GM12865 (cell line): ENCODE measurements at regions not wholly inside any gene's neighbourhood (a gene's known extent, or its start where the extent isn't known, plus 50 kb on each side); places are given as distances from the start of the nearest gene placed in this dataset.
A peak's percentile ranks its signal among the peaks of the same experiment; 100 is the strongest.
"Not testable (repeated sequence)": the region's sequence is repeated elsewhere in the genome, so short reads cannot be mapped to it uniquely, and the experiment has no call there.

ENCODE experiments used
- DNase-seq: peaks from one replicate; pipeline ENCODE4 v3.0.0; 2010; ENCODE audit warnings: low read depth
- H3K4me3 ChIP-seq: 2 replicates; pipeline ENCODE4 v1.5.1; 2011; ENCODE audit warnings: mild to moderate bottlenecking, low read depth, low read length, control low read depth
- CTCF ChIP-seq: IDR thresholded peaks from 2 replicates; pipeline ENCODE4 v1.5.1; 2011; ENCODE audit warnings: low read length, control low read depth, low read depth, inconsistent platforms; ENCODE audit not compliant: insufficient read depth; ENCODE audit errors: missing control alignments

GRCh38 chr1:54474310-54475251, 68.4 kb upstream of the SSBP3 start:
- no peak overlapping the region for H3K4me3 ChIP-seq
- no peak for TF ChIP-seq CTCF
- DNase-seq, result no peak

- no peak for DNase-seq
- H3K4me3 ChIP-seq, result no peak overlapping the region
- no peak for TF ChIP-seq CTCF
Measured at GRCh38 chr1:54471588-54471987, 65.4 kb upstream of the SSBP3 start.

GRCh38 chr1:54469444-54469843, 63.2 kb upstream of the SSBP3 start:
- H3K4me3 ChIP-seq, DNase-seq: not testable (repeated sequence)

- peak; percentile 34 for TF ChIP-seq CTCF
- DNase-seq, result peak; percentile 45
- H3K4me3 ChIP-seq, result not testable (repeated sequence)
Measured at GRCh38 chr1:54468288-54469084, 62.3 kb upstream of the SSBP3 start.

GRCh38 chr1:54465351-54465811, 59.2 kb upstream of the SSBP3 start:
- no peak for DNase-seq
- no peak for TF ChIP-seq CTCF
- H3K4me3 ChIP-seq, result no peak overlapping the region

GRCh38 chr1:54464477-54465146, 58.4 kb upstream of the SSBP3 start:
- no peak overlapping the region for H3K4me3 ChIP-seq
- no peak for TF ChIP-seq CTCF
- peak; percentile 30 for DNase-seq

GRCh38 chr1:54464031-54464476, 57.9 kb upstream of the SSBP3 start:
- TF ChIP-seq CTCF, result no peak
- H3K4me3 ChIP-seq, result no peak overlapping the region
- no peak for DNase-seq
